ENCODE measurements at regions not wholly inside any gene's neighbourhood (a gene's known extent, or its start where the extent isn't known, plus 50 kb on each side); places are given as distances from the start of the nearest gene placed in this dataset.

DNA sequence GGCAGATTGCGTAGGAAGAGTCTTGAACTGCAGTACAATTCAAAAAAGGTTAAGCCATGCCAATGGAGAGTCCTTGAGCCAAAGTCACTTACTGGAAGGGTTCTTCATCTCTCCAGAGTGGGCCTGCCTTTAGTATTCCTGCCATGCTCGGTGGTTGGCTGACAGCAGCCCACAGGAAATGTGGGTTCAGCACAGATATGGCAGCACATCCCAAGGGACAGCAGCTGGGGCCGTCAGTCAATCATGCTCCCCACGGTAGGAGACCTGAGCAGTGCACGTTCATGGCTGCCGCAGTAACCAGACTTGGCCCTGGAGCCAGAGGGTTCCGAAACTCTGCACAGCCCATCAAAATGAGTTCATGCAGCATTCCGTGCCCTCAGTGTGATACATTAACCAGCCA, 63.6 kb upstream of the SIRPA start:
- peaks cover 4% of the 10 kb centered on the region for H3K27me3 Mint-ChIP-seq
- DNase-seq, result no peak
- H3K4me1 Mint-ChIP-seq, result no peaks in the 10 kb centered on the region
- intact Hi-C loops (cut with micrococcal nuclease), result no loop called here
- no peak overlapping the region for H3K4me3 Mint-ChIP-seq
- no peak overlapping the region for H3K27ac Mint-ChIP-seq
- no peaks in the 10 kb centered on the region for H3K36me3 Mint-ChIP-seq (ENCODE audit: low read depth)
- no peaks in the 10 kb centered on the region for H3K9me3 Mint-ChIP-seq

- DNase-seq, result no peak
- Mint-ChIP-seq H3K36me3 (ENCODE audit: low read depth) (no peaks in the 10 kb centered on the region), H3K9me3 (no peaks in the 10 kb centered on the region), H3K4me3 (no peak overlapping the region), H3K27ac (no peak overlapping the region), H3K4me1 (no peaks in the 10 kb centered on the region), H3K27me3 (peaks cover 2% of the 10 kb centered on the region)
- intact Hi-C loops (cut with micrococcal nuclease), result no loop called here
These were observed 64.1 kb upstream of the SIRPA start for GRCh38 chr20:1831096-1831495.

DNA sequence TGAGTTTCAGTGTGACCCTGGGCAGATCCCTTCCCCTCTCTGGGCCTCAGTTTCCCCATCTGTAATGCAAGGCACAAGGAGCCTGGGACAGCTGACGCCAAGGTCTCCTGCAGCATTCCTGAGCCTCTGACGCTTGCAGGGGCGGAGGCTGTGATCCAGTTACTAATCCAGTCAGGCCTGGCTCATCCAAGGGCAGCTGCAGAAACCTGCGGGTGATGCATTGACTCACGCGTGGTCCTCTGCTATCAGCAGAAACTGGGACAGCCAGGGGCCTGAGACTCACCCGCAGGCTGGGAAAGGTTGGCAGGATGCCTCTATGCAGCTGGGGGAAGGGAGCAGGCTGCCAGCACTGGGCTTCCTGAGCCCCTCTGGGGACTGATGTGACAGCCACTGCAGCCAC, 65.0 kb upstream of the SIRPA start:
- Mint-ChIP-seq H3K9me3 (no peaks in the 10 kb centered on the region), H3K27me3 (peaks cover 2% of the 10 kb centered on the region), H3K36me3 (ENCODE audit: low read depth) (no peaks in the 10 kb centered on the region), H3K4me3 (no peak overlapping the region), H3K4me1 (no peaks in the 10 kb centered on the region), H3K27ac (no peak overlapping the region)
- intact Hi-C loops (cut with micrococcal nuclease), result no loop called here
- DNase-seq, result no peak

DNA sequence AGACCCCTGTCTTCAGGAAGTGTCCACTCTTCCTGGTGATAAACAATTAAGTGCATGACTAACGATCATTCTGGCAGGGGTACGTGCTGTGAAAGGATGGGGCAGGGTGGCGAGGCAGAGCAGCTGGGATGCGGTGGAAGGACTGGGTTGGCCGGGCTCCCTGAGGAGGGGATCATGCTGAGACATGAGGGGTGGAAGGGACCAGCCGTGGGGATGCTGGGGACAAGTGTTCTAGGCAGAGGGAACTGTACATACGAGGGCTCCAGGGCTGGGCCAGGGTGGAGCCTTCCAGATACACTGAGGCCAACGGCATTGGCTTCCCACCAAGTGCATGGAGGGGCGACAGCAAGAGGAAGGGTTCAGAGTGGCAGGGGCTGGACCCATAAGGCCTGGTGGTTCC, 65.7 kb upstream of the SIRPA start:
- H3K4me3 Mint-ChIP-seq, result no peak overlapping the region
- H3K36me3 Mint-ChIP-seq (ENCODE audit: low read depth), result no peaks in the 10 kb centered on the region
- peaks cover 2% of the 10 kb centered on the region for H3K27me3 Mint-ChIP-seq
- no peaks in the 10 kb centered on the region for H3K4me1 Mint-ChIP-seq
- no peak overlapping the region for H3K27ac Mint-ChIP-seq
- no peak for DNase-seq
- no peaks in the 10 kb centered on the region for H3K9me3 Mint-ChIP-seq
- intact Hi-C loops (cut with micrococcal nuclease), result no loop called here

DNA sequence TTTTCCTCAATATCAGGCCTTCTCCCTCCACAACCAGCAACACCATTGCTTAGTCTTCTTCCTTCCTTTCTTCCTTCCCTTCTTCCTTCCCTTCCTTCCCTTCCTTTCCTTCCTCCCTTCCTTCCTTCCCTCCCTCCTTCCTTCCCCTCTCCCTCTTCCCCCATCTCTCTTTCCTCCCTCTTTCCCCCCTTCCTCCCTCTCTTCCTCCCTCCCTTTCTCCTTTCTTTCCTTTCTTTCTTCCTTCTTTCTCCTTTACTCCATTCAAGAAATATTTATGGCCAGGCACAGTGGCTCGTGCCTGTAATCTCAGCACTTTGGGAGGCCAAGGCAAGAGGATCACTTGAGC, 66.4 kb upstream of the SIRPA start:
- Mint-ChIP-seq H3K27me3 (no peaks in the 10 kb centered on the region), H3K9me3 (peaks cover 7% of the 10 kb centered on the region), H3K27ac (no peak overlapping the region), H3K4me1 (no peaks in the 10 kb centered on the region), H3K36me3 (ENCODE audit: low read depth) (no peaks in the 10 kb centered on the region), H3K4me3 (no peak overlapping the region)
- DNase-seq, result no peak
- intact Hi-C loops (cut with micrococcal nuclease), result no loop called here

DNA sequence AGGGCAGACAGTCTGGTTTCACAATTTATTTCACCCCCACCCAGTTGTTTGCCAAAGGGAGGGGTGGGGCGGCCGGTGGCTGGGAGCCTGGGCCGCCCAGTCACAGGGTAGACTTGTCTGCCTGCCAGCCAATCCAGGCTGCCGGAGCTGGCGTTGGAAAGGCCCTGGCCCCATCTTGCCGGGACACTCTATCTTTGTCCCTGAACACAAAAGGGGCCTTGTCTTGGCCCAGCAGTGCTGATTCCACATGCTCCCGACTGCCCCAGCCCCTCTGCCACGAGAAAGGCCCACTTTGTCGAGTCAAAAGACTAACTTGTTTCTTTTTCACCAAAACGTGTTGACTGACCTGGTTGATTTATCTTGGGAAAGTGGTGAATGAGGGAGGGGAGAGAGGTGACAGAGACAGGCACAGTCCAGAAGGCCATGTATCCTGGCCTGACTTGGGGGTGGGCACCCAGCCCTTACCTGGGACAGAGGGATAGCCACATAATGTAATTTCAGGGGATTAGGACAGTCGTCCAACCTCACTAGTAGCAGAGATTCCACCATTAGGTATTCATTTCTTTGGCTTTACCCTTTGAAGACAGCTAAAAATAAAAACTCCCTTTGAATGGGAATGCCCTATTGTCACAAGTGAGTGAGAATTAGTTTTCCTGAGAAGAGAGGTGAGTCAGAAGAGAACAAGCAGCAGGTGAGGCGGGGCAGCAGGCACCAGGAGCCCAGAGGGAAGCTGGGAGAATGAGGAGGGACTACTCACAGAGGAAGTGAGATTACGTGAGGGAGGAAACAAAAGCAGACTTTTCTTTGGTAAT, 67.0 kb upstream of the SIRPA start:
- H3K36me3 Mint-ChIP-seq (ENCODE audit: low read depth), result no peaks in the 10 kb centered on the region
- H3K27ac Mint-ChIP-seq, result no peak overlapping the region
- H3K4me3 Mint-ChIP-seq, result no peak overlapping the region
- H3K9me3 Mint-ChIP-seq, result peaks cover 13% of the 10 kb centered on the region
- DNase-seq, result no peak
- H3K27me3 Mint-ChIP-seq, result no peaks in the 10 kb centered on the region
- H3K4me1 Mint-ChIP-seq, result no peaks in the 10 kb centered on the region
- intact Hi-C loops (cut with micrococcal nuclease), result no loop called here

GRCh38 chr20:1827510-1827973, 67.7 kb upstream of the SIRPA start:
- Mint-ChIP-seq H3K9me3 (peaks cover 15% of the 10 kb centered on the region), H3K4me1 (no peaks in the 10 kb centered on the region)
- intact Hi-C loops (cut with micrococcal nuclease), result no loop called here

DNA sequence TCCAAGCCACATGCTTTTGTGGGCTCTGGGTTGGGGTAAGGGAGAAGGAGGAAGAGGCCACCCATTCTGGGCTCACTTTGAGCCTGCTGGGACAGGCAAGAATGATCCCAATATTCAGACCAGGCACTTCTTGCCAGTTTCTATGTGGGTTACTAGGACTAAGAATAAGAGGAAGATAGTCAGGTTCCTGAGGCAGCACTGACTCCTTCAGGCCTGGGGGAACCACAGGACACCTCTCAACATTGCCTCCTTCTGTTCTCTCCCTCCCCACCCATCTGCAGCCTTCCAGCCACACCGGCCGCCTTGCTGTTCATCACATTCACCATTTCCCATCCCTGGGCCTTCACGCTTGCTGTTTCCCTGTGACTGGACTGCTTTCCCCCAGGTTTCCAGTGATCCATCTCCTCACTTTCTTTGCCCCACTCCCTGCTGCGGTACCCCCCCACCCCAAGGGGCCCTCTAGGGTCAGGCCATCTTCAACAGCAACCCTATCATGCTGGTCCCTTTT, 69.2 kb upstream of the SIRPA start:
- Mint-ChIP-seq H3K27ac (no peak overlapping the region), H3K4me1 (no peaks in the 10 kb centered on the region), H3K36me3 (ENCODE audit: low read depth) (no peaks in the 10 kb centered on the region), H3K9me3 (peaks cover 25% of the 10 kb centered on the region), H3K4me3 (no peak overlapping the region), H3K27me3 (no peaks in the 10 kb centered on the region)
- intact Hi-C loops (cut with micrococcal nuclease), result no loop called here
- no peak for DNase-seq

More at GRCh38 chr20:1827510-1827973, 67.7 kb upstream of the SIRPA start:
- no peaks in the 10 kb centered on the region for H3K27me3 Mint-ChIP-seq
- H3K27ac Mint-ChIP-seq, result no peak overlapping the region
- H3K4me3 Mint-ChIP-seq, result no peak overlapping the region
- DNase-seq, result no peak
- no peaks in the 10 kb centered on the region for H3K36me3 Mint-ChIP-seq (ENCODE audit: low read depth)

DNA sequence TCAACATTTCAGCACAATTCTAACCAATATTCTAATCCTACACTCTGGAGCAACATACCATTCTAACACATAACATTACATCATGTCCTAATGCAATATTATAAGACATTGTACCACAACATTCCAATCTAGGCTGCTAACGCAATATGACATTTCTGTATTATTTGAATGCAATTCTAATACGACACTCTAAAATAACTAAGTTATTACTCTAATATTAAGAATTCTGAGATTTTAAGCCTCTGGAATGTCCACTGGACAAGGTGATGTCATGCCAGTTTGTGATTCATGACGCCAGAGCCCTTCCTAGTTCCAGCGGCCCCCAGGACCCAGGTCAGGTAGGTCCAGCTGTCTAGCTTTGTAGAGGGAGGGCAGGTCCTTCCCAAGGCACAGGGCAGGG, 69.7 kb upstream of the SIRPA start:
- DNase-seq, result no peak
- Mint-ChIP-seq H3K4me3 (no peak overlapping the region), H3K36me3 (ENCODE audit: low read depth) (no peaks in the 10 kb centered on the region), H3K27me3 (no peaks in the 10 kb centered on the region), H3K4me1 (no peaks in the 10 kb centered on the region), H3K9me3 (peaks cover 26% of the 10 kb centered on the region), H3K27ac (no peak overlapping the region)
- intact Hi-C loops (cut with micrococcal nuclease), result no loop called here

GRCh38 chr20:1824834-1825233, 70.4 kb upstream of the SIRPA start:
- DNase-seq, result no peak
- H3K4me1 Mint-ChIP-seq, result no peaks in the 10 kb centered on the region
- no peak overlapping the region for H3K27ac Mint-ChIP-seq
- intact Hi-C loops (cut with micrococcal nuclease), result no loop called here
- H3K9me3 Mint-ChIP-seq, result peaks cover 26% of the 10 kb centered on the region
- H3K27me3 Mint-ChIP-seq, result peaks cover 3% of the 10 kb centered on the region
- H3K4me3 Mint-ChIP-seq, result no peak overlapping the region
- no peaks in the 10 kb centered on the region for H3K36me3 Mint-ChIP-seq (ENCODE audit: low read depth)

GRCh38 chr20:1824181-1824580, 71.0 kb upstream of the SIRPA start:
- peaks cover 26% of the 10 kb centered on the region for H3K9me3 Mint-ChIP-seq
- DNase-seq, result no peak
- intact Hi-C loops (cut with micrococcal nuclease), result no loop called here
- peaks cover 5% of the 10 kb centered on the region for H3K27me3 Mint-ChIP-seq
- H3K27ac Mint-ChIP-seq, result no peak overlapping the region
- no peaks in the 10 kb centered on the region for H3K36me3 Mint-ChIP-seq (ENCODE audit: low read depth)
- no peaks in the 10 kb centered on the region for H3K4me1 Mint-ChIP-seq
- no peak overlapping the region for H3K4me3 Mint-ChIP-seq

DNA sequence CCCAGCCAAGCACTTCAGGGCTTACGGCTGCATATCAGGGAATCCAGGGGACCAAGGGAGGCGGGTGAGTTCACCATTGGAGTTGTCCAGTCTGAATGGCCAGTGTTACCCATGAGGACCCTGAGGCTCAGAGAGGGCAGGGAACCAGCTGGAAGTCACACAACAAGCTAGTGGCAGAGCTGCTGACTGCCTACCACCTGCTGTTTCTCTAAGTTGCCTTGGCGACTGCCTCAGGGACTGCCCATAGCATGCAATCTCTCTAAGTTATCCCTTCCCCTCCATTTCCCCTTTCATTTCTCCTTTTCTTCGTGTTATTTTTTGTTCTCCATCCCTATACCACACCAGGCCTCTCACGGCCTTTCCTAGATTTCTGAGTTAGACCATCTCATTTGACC, 71.8 kb upstream of the SIRPA start:
- Mint-ChIP-seq H3K27me3 (peaks cover 10% of the 10 kb centered on the region), H3K36me3 (ENCODE audit: low read depth) (no peaks in the 10 kb centered on the region), H3K27ac (no peak overlapping the region), H3K4me3 (no peak overlapping the region), H3K9me3 (peaks cover 26% of the 10 kb centered on the region), H3K4me1 (no peaks in the 10 kb centered on the region)
- no peak for DNase-seq
- intact Hi-C loops (cut with micrococcal nuclease), result no loop called here

- Mint-ChIP-seq H3K4me3 (no peak overlapping the region), H3K36me3 (ENCODE audit: low read depth) (no peaks in the 10 kb centered on the region), H3K4me1 (no peaks in the 10 kb centered on the region), H3K27me3 (peaks cover 16% of the 10 kb centered on the region), H3K9me3 (peaks cover 26% of the 10 kb centered on the region), H3K27ac (no peak overlapping the region)
- intact Hi-C loops (cut with micrococcal nuclease), result no loop called here
- DNase-seq, result no peak
These were observed 72.4 kb upstream of the SIRPA start for GRCh38 chr20:1822564-1823449.
